Smooth muscle cell (in vitro differentiated cells): ENCODE measurements at regions not wholly inside any gene's neighbourhood (a gene's known extent, or its start where the extent isn't known, plus 50 kb on each side); places are given as distances from the start of the nearest gene placed in this dataset.
"Not testable (repeated sequence)": the region's sequence is repeated elsewhere in the genome, so short reads cannot be mapped to it uniquely, and the experiment has no call there.

Experiments used
- DNase-seq: peaks from one replicate; lab custom pipeline; 2025; ENCODE audit not compliant: unreplicated experiment; lab: John Stamatoyannopoulos, UW
- H2AFZ ChIP-seq: fragments of 200-600 bp; sonication (generic); 2 replicates; pipeline ENCODE4 v1.6.0; 2016; ENCODE audit warnings: antibody characterized with exemption, low read depth, mild to moderate bottlenecking
- H3F3A ChIP-seq: fragments of 200-600 bp; sonication (generic); 2 replicates; pipeline ENCODE4 v1.6.0; 2017; ENCODE audit warnings: antibody characterized with exemption, low read depth
- H3K27ac ChIP-seq: fragments of 200-600 bp; sonication (generic); 2 replicates; pipeline ENCODE4 v1.5.1; 2016; ENCODE audit warnings: low read depth, mild to moderate bottlenecking
- H3K27me3 ChIP-seq: fragments of 200-600 bp; sonication (generic); 2 replicates; pipeline ENCODE4 v1.6.1; 2016; ENCODE audit warnings: low read depth, mild to moderate bottlenecking
- H3K36me3 ChIP-seq: fragments of 200-600 bp; sonication (generic); 2 replicates; pipeline ENCODE4 v1.5.1; 2016; ENCODE audit warnings: low read depth
- H3K4me1 ChIP-seq: fragments of 200-600 bp; sonication (generic); 2 replicates; pipeline ENCODE4 v1.5.1; 2016; ENCODE audit warnings: low read depth
- H3K4me2 ChIP-seq: fragments of 200-600 bp; sonication (generic); 2 replicates; pipeline ENCODE4 v1.6.0; 2016; ENCODE audit warnings: mild to moderate bottlenecking
- H3K4me3 ChIP-seq: fragments of 200-600 bp; sonication (generic); 2 replicates; pipeline ENCODE4 v1.5.1; 2016; ENCODE audit warnings: mild to moderate bottlenecking
- H3K79me2 ChIP-seq: fragments of 200-600 bp; sonication (generic); 2 replicates; pipeline ENCODE4 v1.6.0; 2016; ENCODE audit warnings: low read depth, mild to moderate bottlenecking
- H3K9ac ChIP-seq: fragments of 200-600 bp; sonication (generic); 2 replicates; pipeline ENCODE4 v1.6.0; 2016; ENCODE audit warnings: low read depth
- H3K9me3 ChIP-seq: fragments of 200-600 bp; sonication (generic); replicated peaks from 2 replicates; pipeline ENCODE4 v1.5.1; 2016; ENCODE audit warnings: low read depth
- H4K20me1 ChIP-seq: fragments of 200-600 bp; sonication (generic); 2 replicates; pipeline ENCODE4 v1.6.0; 2016; ENCODE audit warnings: low read depth
- CTCF ChIP-seq: fragments of 200-600 bp; sonication (generic); IDR thresholded peaks from 2 replicates; pipeline ENCODE4 v1.5.1; 2017; ENCODE audit warnings: borderline replicate concordance, mild to moderate bottlenecking, antibody characterized with exemption; ENCODE audit not compliant: insufficient read depth, poor library complexity, severe bottlenecking
- WGBS: methylation state at CpG from one replicate; pipeline ENCODE4 v1.1.7; 2016; ENCODE audit warnings: low lambda C conversion rate; 5-methylcytosine and 5-hydroxymethylcytosine counted together

- H3K9me3 ChIP-seq = no peaks in the 10 kb centered on the region
- no peaks in the 10 kb centered on the region for H3K36me3 ChIP-seq
- no peak for TF ChIP-seq CTCF
- H3K27me3 ChIP-seq = no peaks in the 10 kb centered on the region
- H3K4me1 ChIP-seq = no peaks in the 10 kb centered on the region
- no peak overlapping the region for H3K4me2 ChIP-seq
- H2AFZ ChIP-seq = no peak overlapping the region
- WGBS = 91% methylated on average over 2 of the region's 2 CpGs
- H3K4me3 ChIP-seq = no peak overlapping the region
- H3F3A ChIP-seq = no peaks in the 10 kb centered on the region
- no peaks in the 10 kb centered on the region for H4K20me1 ChIP-seq
- H3K79me2 ChIP-seq = no peaks in the 10 kb centered on the region
- no peak for DNase-seq
- no peak overlapping the region for H3K27ac ChIP-seq
- no peak overlapping the region for H3K9ac ChIP-seq
Observed at GRCh38 chr6:67916399-67916798, 718.7 kb upstream of the ADGRB3 start.

GRCh38 chr6:67914419-67914818 is 720.7 kb upstream of the ADGRB3 start:
- H3F3A ChIP-seq = no peaks in the 10 kb centered on the region
- H3K36me3 ChIP-seq = no peaks in the 10 kb centered on the region
- H3K4me3 ChIP-seq = no peak overlapping the region
- no peaks in the 10 kb centered on the region for H3K4me1 ChIP-seq
- no peaks in the 10 kb centered on the region for H4K20me1 ChIP-seq
- H3K9me3 ChIP-seq = no peaks in the 10 kb centered on the region
- no peak overlapping the region for H3K27ac ChIP-seq
- H3K27me3 ChIP-seq = no peaks in the 10 kb centered on the region
- no peaks in the 10 kb centered on the region for H3K79me2 ChIP-seq
- no peak for DNase-seq
- H3K9ac ChIP-seq = no peak overlapping the region
- 94% methylated on average over 1 of the region's 1 CpG for WGBS
- H2AFZ ChIP-seq = no peak overlapping the region
- no peak for TF ChIP-seq CTCF
- H3K4me2 ChIP-seq = no peak overlapping the region

GRCh38 chr6:67909354-67909753 is 725.7 kb upstream of the ADGRB3 start:
- H3K27ac ChIP-seq = no peak overlapping the region
- no peaks in the 10 kb centered on the region for H3F3A ChIP-seq
- no peak for DNase-seq
- H2AFZ ChIP-seq = no peak overlapping the region
- no peak overlapping the region for H3K4me2 ChIP-seq
- WGBS = 87% methylated on average over 2 of the region's 2 CpGs
- H3K4me1 ChIP-seq = no peaks in the 10 kb centered on the region
- TF ChIP-seq CTCF = no peak
- H4K20me1 ChIP-seq = no peaks in the 10 kb centered on the region
- H3K27me3 ChIP-seq = no peaks in the 10 kb centered on the region
- no peak overlapping the region for H3K4me3 ChIP-seq
- H3K79me2 ChIP-seq = no peaks in the 10 kb centered on the region
- no peak overlapping the region for H3K9ac ChIP-seq
- no peaks in the 10 kb centered on the region for H3K36me3 ChIP-seq
- no peaks in the 10 kb centered on the region for H3K9me3 ChIP-seq

GRCh38 chr6:67908379-67908778 is 726.7 kb upstream of the ADGRB3 start:
- no peak for TF ChIP-seq CTCF
- DNase-seq = no peak
- Histone ChIP-seq H3K27me3 (no peaks in the 10 kb centered on the region), H3F3A (no peaks in the 10 kb centered on the region), H3K9ac (no peak overlapping the region), H3K36me3 (no peaks in the 10 kb centered on the region), H3K4me2 (no peak overlapping the region), H2AFZ (no peak overlapping the region), H3K27ac (no peak overlapping the region), H4K20me1 (no peaks in the 10 kb centered on the region), H3K9me3 (no peaks in the 10 kb centered on the region), H3K79me2 (no peaks in the 10 kb centered on the region), H3K4me3 (no peak overlapping the region), H3K4me1 (no peaks in the 10 kb centered on the region)
- WGBS = 87% methylated on average over 2 of the region's 2 CpGs

GRCh38 chr6:67904735-67905134 is 730.3 kb upstream of the ADGRB3 start:
- H3K4me3 ChIP-seq, H4K20me1 ChIP-seq, H3K4me1 ChIP-seq, H3K27ac ChIP-seq, H3K36me3 ChIP-seq, H2AFZ ChIP-seq, H3K9me3 ChIP-seq, DNase-seq, H3F3A ChIP-seq, H3K9ac ChIP-seq, H3K79me2 ChIP-seq, H3K27me3 ChIP-seq, H3K4me2 ChIP-seq: not testable (repeated sequence)
